ENCODE measurements at regions not wholly inside any gene's neighbourhood (a gene's known extent, or its start where the extent isn't known, plus 50 kb on each side); places are given as distances from the start of the nearest gene placed in this dataset.
"Not testable (repeated sequence)": the region's sequence is repeated elsewhere in the genome, so short reads cannot be mapped to it uniquely, and the experiment has no call there.

DNA sequence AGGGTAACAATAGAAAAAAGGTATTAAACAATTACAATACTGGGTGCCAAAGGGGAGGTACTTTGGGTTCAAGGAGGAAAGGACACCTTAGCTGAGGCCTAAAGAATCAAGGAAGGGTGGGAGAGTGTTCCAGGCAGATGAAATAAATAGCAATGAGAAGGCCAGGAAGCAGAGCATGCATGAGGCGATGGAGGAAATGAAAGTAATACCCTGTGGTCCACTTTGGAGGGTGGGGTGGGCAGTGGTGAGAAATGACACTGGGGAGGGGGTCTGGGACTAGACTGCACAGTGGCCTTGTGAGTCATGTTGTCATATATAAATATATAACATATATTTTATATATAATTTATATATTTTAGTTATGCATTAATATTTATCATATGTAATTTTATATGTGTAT, 55.9 kb downstream of the BHLHE40 start:
- DNase-seq (ENCODE audit: low read depth in 4 of 4, low spot score in 1 of 4) = no peak

DNA sequence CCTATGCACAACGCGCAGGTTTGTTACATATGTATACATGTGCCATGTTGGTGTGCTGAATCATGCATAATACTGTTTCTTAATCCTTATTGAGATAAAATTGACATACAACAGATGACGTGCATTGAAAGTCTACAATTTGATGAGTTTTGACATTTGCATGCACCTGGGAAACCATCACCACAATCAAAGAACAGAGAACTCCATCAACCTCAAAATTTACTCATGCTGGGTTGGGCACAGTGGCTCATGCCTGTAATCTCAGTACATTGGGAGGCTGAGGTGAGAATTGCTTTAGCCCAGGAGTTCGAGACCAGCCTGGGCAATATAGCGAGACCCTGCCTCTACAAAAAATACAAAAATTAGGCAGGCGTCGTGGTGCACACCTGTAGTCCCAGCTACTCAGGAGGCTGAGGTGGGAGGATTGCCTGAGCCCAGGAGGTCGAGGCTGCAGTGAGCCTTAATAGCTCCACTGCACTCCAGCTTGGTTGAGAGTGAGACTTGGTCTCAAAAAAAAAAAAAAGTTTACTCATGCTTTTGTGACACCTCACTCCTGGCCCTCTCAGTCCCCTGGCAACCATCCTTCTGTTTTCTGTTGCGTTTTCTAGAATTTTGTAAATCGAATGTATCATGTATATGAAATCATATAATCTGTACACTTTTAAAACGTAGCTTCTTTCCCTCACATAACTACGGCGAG, 56.6 kb downstream of the BHLHE40 start:
- DNase-seq (ENCODE audit: low read depth in 4 of 4, low spot score in 1 of 4) = no peak

DNA sequence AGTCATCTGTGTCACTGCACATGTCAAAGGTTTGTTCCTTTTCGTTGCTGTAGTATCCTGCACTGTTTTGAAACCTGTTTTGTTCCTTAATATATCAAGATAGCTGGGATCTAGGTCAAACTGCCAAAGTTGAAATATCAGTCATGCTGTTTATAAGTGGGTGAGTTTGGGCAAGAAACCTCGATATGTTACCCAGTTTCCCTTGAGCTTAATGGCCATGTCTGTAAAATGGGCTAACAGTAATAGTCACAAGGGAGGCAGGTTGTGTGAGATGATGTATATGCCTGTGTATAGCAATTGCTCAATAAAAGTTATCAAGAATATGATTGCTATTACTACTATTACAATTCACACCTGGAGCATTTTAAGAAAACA, 57.1 kb downstream of the BHLHE40 start:
- no peak for DNase-seq (ENCODE audit: low read depth in 4 of 4, low spot score in 1 of 4)

DNA sequence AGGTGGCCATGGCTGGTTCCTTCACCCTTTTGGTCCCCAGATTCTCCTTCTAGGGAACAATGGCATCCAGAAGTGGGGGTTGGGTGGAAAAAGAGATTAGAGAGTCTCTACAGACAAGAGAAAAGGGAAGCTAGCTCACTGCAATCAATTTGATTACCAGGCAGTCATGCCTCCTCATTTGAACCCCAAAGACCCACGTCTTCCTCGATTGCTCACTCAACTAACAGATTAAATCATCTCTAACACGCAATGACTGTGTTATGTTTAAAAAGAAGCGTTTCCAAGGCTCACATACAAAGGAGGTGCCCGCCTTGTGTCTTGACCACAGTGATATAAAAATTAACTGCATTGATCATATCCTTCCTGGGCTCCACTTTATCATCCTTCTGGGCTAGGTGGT, 57.6 kb downstream of the BHLHE40 start:
- DNase-seq (ENCODE audit: low read depth in 4 of 4, low spot score in 1 of 4) = no peak

DNA sequence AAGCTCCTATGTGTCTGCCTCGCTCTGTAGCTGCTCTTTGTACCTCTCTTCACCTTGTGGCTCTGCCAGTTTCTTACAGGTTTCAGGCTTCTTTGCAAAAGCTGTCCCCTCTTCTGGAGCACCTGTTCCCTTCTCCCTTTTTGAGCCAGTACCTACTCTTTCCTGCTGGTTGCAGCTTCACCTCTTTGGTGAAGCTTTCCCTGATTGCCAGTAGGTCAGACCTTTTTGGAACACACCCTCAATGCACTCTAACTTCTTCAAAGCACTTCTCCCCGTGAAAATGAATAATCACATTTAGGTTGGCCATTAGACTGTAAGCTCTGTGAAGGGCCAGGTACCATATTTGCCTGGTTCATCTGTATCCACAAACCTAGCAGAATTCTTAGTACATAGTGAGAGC, 60.3 kb downstream of the BHLHE40 start:
- DNase-seq (ENCODE audit: low read depth in 4 of 4, low spot score in 1 of 4) = no peak

DNA sequence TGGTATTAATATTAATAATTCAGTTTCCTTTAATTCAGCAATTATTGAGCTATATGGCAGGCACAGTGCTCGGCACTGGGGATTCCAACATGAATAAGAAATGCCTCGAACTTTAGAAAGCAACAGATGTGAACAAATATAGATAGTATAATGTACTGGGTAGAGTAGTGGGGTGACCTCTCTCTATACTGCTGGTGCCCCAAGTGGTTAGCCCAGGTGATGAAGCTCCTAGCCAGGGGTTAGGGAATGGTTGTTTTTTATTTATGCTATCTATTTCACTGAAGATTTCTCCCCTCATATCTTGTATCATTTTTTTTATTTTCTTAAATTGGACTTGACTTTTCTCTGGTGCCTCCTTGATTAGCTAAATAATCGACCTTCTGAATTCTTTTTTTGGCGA, 62.1 kb downstream of the BHLHE40 start:
- no peak for DNase-seq (ENCODE audit: low read depth in 4 of 4, low spot score in 1 of 4)

DNA sequence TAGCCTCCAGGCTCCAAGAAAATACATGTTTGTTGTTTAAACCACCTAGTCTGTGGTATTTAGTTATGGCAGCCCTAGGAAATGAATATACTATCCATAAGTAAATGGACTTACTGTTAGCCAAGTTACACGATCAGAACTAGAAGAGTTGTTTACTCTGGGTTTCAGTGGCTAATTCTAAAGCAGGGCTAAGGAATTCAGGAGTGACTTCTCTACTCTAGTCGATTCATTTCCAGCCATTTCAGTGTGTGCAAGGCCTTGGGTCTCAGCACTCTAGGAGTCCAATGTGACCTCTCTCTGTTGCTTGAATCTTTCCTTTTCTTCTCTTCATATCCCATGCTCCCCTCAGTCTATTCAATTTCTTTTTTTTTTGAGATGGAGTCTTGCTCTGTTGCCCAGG, 66.7 kb downstream of the BHLHE40 start:
- no peak for DNase-seq (ENCODE audit: low read depth in 4 of 4, low spot score in 1 of 4)

DNA sequence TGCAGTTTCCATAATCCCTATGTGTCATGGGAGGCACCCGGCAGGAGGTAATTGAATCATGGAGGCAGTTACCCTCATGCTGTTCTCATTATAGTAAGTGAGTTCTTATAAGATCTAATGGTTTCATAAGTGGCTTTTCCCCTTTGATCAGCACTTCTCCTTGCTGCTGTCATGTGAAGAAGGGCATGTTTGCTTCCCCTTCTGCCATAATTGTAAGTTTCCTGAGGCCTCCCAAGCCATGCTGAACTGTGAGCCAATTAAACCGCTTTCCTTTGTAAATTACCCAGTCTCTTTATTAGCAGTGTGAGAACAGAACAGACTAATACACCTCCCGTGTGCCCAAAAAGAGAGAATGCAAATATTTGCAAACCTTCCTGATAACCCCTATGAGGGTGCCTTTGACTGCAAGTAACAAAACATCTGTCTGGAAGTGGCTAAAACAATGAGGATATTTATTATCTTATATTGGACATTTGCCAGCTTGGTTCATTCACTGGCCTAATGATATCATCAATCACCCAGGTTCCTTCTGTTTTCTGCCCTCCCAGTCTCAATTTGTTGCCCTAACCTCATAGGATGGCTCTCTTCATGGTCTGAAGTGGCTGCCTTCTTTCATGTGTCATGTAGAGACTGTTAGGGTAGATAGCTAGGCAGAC, 68.7 kb downstream of the BHLHE40 start:
- DNase-seq (ENCODE audit: low read depth in 4 of 4, low spot score in 1 of 4) = no peak

DNA sequence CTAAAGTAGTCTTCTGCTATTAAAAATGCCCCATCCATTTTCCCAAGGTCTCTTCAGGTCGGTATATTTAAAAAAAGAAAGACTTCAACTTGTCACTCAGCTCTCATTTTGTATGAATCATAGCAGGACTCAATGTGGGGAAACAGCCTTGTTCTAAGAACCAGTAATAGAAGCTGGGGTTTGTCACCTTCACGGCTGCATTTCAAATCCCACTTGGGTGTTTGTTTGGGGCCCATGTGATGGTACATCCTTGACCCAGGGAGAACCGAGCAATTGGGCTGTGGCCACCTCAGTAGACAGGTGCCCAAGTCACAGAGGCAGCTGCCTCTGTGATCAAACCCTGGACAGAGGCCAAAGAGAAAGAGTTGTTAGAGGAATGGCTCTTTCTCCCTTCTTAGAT, 70.3 kb upstream of the ARL8B start:
- DNase-seq (ENCODE audit: low read depth in 4 of 4, low spot score in 1 of 4) = no peak

DNA sequence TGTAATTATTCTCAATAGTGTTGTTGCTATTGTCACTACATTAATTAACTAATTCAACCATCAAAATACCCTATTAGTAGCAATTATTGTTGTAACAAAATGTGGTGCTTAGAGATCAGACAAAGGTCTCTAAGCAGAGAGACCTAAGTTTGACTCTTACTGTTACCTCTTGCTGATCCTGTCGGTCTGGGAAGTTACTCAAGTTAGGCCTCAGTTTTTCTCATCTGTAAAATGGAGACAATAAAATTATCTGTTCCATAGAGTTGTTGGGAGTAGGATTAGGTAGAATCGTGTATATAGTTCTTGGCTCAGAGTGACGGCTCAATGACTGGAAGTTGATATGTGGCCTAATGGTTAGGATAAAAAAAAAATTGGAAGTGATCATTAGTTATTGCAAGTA, 69.8 kb upstream of the ARL8B start:
- DNase-seq (ENCODE audit: low read depth in 4 of 4, low spot score in 1 of 4) = no peak

DNA sequence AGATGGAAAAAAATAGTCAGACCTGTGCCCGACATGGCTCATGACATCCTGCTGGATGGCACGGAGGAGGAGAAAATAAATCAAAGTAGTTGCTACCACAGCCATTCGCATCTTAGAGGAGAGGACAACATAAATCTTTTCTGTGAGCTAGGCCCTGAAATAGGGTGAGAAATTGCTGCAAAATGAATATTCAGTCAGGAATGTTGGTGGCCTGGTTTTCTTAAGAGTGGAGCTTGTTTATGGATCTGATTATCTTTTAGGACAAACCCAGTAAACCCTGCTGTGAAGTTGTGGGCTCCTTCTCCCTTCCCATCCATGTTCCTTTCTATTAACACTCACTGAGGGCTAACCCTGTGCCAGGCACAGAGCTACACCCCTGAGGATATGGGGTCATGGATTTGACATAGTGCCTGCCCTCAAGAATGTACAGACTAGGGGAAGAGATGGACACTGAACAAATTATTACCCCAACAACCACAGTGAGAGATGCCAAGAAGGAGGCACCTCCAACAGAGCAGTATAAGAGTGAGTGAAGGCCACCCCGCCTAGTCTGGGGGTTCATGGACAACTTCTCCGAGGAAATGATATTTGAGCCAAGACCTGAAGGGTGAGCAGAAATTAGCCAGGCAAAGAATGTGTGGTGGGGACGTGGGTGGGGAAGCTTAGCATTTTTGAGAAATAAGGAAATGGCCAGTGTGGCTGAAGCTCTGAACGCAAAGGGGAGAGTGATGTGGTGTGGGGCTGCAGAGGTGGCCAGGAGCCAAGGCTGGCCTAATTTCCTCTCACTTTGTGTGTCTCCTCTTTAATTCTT, 68.9 kb upstream of the ARL8B start:
- DNase-seq (ENCODE audit: low read depth in 4 of 4, low spot score in 1 of 4) = no peak

DNA sequence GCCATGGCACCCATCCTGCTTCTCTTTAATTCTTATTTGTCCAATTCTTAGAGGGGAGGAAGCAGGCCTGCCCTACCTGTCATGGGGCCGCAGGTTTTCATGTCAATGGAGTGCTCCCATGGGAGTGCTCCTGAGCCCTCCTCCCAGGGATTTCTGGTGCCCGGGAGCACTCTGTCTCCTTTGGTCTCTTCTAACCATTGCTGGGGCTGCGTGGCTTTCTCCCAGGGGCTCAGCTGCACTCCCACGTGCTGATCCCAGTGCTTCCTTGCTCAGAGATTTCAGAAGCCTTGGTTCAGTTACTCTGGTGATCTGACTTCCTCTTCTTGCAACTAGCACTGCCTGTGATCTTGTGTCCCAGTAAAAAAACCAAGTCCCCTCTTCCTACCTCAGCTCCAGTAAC, 68.0 kb upstream of the ARL8B start:
- no peak for DNase-seq (ENCODE audit: low read depth in 4 of 4, low spot score in 1 of 4)

DNA sequence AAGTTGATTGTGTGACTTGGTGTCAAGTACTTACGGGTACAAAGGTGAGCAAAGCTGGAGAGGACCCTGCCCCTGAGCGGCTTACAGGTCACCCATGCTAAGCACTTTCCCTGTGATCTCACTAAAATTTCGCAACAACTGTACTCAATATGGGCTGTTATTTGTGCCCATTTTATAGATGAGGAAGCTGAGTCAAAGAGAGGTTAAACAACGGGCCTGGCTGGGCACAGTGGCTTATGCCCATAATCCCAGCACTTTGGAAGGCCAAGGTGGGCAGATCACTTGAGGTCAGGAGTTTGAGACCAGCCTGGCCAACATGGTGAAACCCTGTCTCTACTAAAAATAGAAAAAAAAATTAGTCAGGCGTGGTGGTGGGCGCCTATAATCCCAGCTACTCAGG, 67.5 kb upstream of the ARL8B start:
- not testable (repeated sequence) for DNase-seq (ENCODE audit: low read depth in 4 of 4, low spot score in 1 of 4)

DNA sequence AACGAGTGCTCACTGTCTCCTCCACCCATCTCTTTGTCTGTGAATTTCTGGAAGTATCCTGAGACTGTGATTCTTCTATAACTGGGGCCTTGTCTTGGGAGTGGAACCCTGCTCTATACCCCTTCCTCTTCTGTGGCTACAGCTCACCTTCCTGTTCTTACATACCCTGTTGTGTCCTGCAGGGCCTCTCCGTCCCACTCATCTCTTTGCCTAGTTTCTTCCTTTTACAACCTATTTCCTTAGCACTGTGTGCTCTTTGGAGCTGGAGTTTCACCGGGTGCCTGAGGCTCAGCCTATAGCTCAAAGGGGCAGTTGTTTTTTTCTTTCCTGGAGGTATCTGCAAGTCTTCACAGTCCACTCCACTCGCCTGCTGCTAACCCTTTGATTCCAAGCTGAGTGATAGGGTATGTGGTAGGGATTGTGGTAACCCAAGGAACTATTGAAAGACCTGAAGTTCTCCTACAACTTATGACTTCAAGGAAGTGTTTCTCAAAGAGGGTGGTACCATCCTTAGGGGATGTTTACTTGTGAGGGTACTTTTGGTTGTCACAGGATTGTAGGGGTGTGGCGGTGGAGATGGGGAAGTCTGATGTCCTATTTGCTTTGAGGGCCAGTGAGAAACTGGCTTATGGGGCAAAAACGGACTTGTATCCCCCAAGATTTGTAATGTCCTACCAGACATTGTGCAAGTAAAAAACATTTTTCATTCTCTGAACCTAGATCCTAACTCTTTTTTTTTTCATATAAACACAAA, 66.6 kb upstream of the ARL8B start:
- DNase-seq (ENCODE audit: low read depth in 4 of 4, low spot score in 1 of 4) = no peak

DNA sequence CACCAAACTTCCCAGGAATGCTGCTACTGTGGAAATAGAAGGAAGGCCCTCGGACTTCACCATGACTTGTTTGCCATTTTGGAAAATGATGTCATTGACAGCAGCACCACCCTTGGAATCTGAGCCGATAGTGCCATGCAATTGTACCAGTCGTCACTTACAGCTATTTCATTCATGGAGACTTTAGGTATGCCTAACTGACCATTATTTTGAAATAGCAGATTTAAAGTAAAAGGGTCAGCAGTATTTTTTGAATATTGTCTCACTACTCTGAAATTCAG, 66.0 kb upstream of the ARL8B start:
- DNase-seq (ENCODE audit: low read depth in 4 of 4, low spot score in 1 of 4) = no peak

DNA sequence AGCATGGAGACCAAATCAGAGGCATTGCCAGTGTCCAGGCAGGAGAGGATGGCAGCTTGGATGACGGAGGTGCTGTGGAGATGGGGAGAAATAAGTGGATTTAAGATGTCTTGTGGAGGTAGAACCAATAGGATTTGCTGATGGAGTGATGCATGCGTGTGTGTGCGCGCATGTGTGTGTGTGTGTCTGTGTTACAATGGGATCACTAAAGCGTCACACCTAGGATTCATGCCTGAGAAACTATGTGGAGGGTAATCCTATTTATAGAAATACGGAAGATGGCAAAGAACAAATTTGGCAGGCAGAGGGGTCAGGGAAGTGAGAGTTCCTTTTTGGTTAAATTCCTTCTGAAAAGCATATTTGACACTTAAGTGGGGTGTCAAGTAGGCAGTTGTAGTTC, 64.8 kb upstream of the ARL8B start:
- DNase-seq (ENCODE audit: low read depth in 4 of 4, low spot score in 1 of 4) = no peak

DNA sequence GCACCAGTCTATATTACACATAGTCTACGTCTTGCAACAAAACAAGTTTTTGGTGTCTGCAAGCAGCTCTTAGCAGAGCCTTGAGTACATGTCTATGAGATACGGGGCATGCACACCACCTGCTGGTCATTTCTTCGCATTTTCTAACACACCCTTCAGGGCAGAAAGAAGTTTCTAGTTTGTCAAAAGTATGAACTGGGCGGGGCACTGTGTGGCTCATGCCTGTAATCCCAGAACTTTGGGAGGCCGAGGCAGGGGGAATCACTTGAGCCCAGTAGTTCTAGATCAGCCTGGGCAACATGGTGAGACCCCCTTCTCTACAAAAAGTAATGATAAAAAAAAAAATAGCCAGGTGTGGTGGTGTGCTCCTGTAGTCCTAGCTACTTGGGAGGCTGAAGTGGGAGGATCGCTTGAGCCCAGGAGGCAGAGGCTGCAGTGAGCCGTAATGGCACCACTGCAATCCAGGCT, 64.2 kb upstream of the ARL8B start:
- DNase-seq (ENCODE audit: low read depth in 4 of 4, low spot score in 1 of 4) = peak; percentile 15 to 55 (median 31)

DNA sequence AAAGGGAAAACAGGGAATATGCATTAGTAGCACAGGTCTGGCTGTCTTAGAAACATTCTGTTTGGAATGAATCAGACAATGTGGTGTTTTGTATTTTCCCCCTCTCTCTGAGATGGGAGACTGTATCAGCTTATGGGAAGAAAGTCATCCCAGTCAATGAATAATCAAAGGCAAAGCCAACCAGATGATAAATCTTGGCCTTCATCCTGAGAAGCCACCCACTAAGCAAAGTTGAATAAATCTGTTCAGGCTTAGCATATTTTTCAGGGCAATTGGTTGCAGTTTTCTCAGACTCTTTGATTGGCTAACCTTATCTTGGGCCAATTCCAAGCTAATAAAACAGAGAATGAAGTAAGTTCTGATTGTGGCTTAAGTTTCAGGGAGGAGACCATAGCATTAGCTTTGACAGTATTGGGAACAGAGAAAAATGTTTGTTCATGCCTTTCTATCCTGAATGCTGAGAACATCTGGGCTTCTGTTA, 63.6 kb upstream of the ARL8B start:
- no peak for DNase-seq (ENCODE audit: low read depth in 4 of 4, low spot score in 1 of 4)

DNA sequence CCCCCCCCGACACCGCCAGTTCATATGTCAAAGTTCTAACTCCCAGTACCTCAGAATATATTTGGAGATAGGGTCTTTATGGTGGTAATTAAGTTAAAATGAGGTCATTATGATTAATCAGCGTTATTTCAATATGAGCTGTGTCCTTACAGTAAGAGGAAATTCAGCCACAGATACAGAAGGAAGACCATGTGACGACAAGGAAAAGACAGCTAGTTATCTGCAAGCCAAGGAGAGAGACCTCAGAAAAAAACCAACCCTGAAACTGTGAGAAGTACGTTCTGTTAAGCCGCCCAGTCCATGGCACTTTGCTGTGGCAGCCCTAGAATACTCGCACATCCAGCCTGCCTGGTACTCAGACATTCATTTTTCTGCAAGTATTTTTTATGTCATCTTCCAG, 62.3 kb upstream of the ARL8B start:
- DNase-seq (ENCODE audit: low read depth in 4 of 4, low spot score in 1 of 4) = no peak

DNA sequence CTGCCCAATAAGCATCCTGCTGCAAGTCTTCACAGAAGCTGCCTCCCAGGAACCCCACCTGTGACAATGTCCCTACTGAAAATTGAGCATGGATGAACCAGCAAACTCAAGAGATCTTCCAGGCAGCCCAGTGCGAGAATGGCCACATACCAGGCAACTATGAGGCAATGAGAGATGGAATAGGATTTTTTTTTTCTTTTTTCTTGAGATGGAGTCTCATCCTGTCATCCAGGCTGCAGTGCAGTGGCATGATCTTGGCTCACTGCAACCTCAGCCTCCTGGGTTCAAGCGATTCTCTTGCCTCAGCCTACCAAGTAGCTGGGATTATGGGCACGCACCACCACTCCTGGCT, 60.9 kb upstream of the ARL8B start:
- DNase-seq (ENCODE audit: low read depth in 4 of 4, low spot score in 1 of 4) = no peak

DNA sequence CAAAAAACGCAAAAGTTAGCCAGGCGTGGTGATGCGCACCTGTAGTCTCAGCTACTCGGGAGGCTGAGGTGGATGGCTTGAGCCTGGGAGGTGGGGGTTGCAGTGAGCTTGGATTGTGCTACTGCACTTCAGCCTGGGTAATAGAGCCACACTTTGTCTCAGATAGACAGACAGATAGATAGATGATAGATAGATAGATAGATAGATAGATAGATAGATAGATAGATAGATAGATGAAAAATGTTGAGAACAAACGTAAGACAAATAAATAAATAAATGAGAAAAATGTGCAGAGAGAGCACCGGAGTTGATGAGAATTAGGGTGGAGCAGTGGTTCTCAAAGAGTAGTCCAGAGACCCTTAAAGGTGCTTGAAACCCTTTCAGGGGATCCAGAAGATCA, 58.4 kb upstream of the ARL8B start:
- no peak for DNase-seq (ENCODE audit: low read depth in 4 of 4, low spot score in 1 of 4)

DNA sequence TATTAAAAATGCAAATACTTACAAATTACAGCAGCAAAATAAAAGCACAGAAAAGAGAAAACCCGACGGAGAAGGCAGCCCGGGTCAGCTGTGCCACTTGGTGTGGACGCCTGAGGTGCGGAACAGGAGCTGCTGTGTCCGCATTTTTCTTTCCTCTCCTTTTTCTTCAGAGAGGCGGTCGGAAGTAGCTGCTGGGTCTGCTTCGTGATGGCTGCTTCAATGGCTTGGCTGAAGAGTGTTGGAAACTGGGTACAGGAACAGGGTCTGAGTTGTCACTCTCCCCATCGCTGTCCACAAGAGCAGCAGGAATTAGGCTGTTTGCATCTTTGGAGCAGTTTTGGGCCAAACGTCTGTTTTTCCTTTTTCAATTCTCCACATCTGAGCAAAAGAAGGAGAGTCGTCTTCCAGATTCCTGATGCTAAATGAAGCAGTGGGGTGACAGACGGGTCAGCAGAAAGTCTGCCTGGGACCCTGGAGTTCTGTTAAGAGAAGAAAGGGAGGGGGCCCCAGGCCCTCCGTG, 53.5 kb upstream of the ARL8B start:
- no peak for DNase-seq (ENCODE audit: low read depth in 4 of 4, low spot score in 1 of 4)

All from stimulated activated CD4-positive, alpha-beta T cell treated with anti-CD3 and anti-CD28 coated beads, Interleukin-1b, Interleukin-23, amount 100 ng/mL, for 24 hours (primary cell).